22Rv1 (cell line): ENCODE measurements at regions not wholly inside any gene's neighbourhood (a gene's known extent, or its start where the extent isn't known, plus 50 kb on each side); places are given as distances from the start of the nearest gene placed in this dataset.

Experiments
- H3K27ac ChIP-seq: fragments of 450-650 bp; 2 replicates; pipeline ENCODE4 v1.5.1; 2017
- CTCF ChIP-seq: fragments of 450-650 bp; IDR thresholded peaks from 2 replicates; pipeline ENCODE4 v1.5.1; 2017; ENCODE audit warnings: mild to moderate bottlenecking
- ZFX ChIP-seq: fragments of 450-650 bp; IDR thresholded peaks from 2 replicates; pipeline ENCODE4 v1.6.1; 2017; ENCODE audit warnings: antibody characterized with exemption, borderline replicate concordance

GRCh38 chr15:97076011-97076410 lies 745.5 kb downstream of the NR2F2 start:
- TF ChIP-seq CTCF (no peak), ZFX (no peak)
- H3K27ac ChIP-seq, result no peak overlapping the region

- TF ChIP-seq ZFX, result no peak
- no peak for TF ChIP-seq CTCF
- no peak overlapping the region for H3K27ac ChIP-seq
Measured at GRCh38 chr15:97077975-97078374, 747.5 kb downstream of the NR2F2 start.

- TF ChIP-seq CTCF, result no peak
- TF ChIP-seq ZFX, result no peak
- no peak overlapping the region for H3K27ac ChIP-seq
Measured at GRCh38 chr15:97078591-97078990, 748.1 kb downstream of the NR2F2 start.

GRCh38 chr15:97081666-97082226 lies 751.2 kb downstream of the NR2F2 start:
- H3K27ac ChIP-seq, result no peak overlapping the region

GRCh38 chr15:97082830-97083229 lies 752.3 kb downstream of the NR2F2 start:
- no peak for TF ChIP-seq CTCF
- no peak overlapping the region for H3K27ac ChIP-seq

More at GRCh38 chr15:97081666-97082226, 751.2 kb downstream of the NR2F2 start:
- TF ChIP-seq ZFX (no peak), CTCF (no peak)

GRCh38 chr15:97084650-97085049 lies 754.1 kb downstream of the NR2F2 start:
- H3K27ac ChIP-seq, result no peak overlapping the region
- TF ChIP-seq ZFX (no peak), CTCF (no peak)

- TF ChIP-seq CTCF (no peak), ZFX (no peak)
- no peak overlapping the region for H3K27ac ChIP-seq
Measured at GRCh38 chr15:97085731-97086130, 755.2 kb downstream of the NR2F2 start.
